OCI-LY7 (cell line): ENCODE measurements at regions not wholly inside any gene's neighbourhood (a gene's known extent, or its start where the extent isn't known, plus 50 kb on each side); places are given as distances from the start of the nearest gene placed in this dataset.

ENCODE experiments used
- CTCF ChIP-seq: fragments of 200-600 bp; sonication (generic); conservative IDR thresholded peaks from 2 replicates; pipeline ENCODE4 v1.5.1; 2014; ENCODE audit warnings: mild to moderate bottlenecking, antibody characterized with exemption, low read length, moderate library complexity, mixed read lengths
- EZH2phosphoT487 ChIP-seq: fragments of 200-600 bp; sonication (generic); IDR thresholded peaks from 2 replicates; pipeline ENCODE4 v1.6.1; 2018; ENCODE audit warnings: low read depth, borderline replicate concordance, mild to moderate bottlenecking, mixed run types, antibody characterized with exemption, low read length, moderate library complexity, mixed read lengths

- TF ChIP-seq CTCF (no peak), EZH2phosphoT487 (no peak)
These were observed 240.5 kb upstream of the KRR1 start for GRCh38 chr12:75751769-75752471.
